NCI-H2107 treated with DMSO at 0.1 percent for 48 hours (cell line): ENCODE measurements at regions not wholly inside any gene's neighbourhood (a gene's known extent, or its start where the extent isn't known, plus 50 kb on each side); places are given as distances from the start of the nearest gene placed in this dataset.

Experiments used
- DNase-seq: peaks from one replicate; lab custom pipeline; 2025; ENCODE audit not compliant: unreplicated experiment; lab: John Stamatoyannopoulos, UW

GRCh38 chr3:28940530-28940929 lies 340.3 kb upstream of the RBMS3 start:
- DNase-seq: no peak

DNA sequence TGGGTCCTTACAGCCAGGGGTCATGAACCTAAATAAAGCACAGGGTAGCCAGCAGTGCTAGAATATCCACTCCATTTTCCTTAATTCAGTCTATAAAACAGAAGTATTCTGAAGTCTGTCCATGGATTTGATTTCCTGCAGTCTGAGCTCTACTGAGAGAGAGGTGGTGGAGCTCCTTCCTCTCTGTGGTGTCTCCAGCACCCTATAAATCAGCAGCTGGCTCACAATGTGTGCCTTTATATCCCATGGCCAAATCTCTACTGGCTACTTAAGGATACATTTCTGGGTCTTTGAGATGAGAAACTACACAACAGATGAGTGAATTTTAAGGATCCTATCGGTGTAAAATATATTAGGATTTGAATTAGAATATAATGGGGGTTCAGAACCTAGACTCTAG lies 339.9 kb upstream of the RBMS3 start:
- DNase-seq: no peak

DNA sequence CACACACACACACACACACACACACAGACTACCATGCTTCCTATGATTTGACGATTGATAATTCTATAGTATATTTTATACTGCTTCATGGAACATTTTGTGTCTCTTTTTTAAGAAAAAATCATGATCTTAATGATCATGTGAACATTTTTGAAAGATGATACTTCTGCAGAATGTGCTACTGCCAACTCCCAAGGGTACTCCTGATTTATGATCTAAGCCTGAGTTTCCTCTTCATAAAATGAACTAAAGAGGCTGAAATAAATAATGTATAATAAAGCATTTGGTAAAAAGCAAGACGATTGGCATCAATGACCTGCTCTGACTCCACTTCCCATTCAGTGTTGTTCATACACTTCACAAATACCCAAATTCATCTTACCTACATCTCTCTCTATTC lies 333.8 kb upstream of the RBMS3 start:
- no peak for DNase-seq

- no peak for DNase-seq
Measured at GRCh38 chr3:28947751-28948150, 333.1 kb upstream of the RBMS3 start.

- DNase-seq: no peak
Measured at GRCh38 chr3:28948685-28949084, 332.2 kb upstream of the RBMS3 start.

DNA sequence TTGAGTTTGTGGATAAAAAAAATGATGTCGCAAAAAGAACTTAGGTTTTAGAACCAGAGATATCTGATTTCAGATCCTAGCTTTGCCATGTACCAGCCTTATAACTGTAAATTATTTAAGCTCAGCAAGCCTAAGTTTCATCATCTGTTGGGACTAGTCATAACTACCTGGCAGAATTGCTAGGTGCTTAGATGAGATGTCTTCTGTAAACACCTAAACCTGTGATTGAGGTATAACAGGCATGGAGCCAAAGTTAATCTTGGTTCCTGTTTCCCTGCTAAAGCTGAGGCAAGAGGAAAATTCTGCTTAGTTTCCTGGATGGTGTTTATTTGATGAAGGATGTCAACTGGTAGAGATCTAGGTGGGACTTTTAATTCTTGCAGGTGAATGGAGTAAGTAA lies 331.3 kb upstream of the RBMS3 start:
- DNase-seq: no peak

DNA sequence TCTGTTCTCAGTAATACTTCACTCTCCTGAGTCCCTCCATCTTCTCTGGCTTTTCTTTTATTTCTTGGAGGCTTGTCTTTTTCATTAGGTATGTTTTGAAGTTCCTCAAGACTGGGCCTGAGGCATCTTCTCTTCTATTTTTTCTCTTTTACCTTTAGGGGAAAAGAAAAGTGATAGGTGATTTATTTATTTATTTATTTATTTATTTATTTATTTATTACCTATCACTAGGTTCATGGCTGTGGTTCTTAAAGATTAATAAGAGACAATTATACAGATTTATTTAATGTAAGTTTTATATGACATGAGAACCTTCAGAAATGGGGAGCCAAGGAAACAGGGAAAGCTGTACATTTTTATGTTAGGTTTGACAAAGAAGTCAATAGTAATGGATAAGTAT lies 330.3 kb upstream of the RBMS3 start:
- DNase-seq: no peak

GRCh38 chr3:28951772-28952556 lies 328.9 kb upstream of the RBMS3 start:
- no peak for DNase-seq

DNA sequence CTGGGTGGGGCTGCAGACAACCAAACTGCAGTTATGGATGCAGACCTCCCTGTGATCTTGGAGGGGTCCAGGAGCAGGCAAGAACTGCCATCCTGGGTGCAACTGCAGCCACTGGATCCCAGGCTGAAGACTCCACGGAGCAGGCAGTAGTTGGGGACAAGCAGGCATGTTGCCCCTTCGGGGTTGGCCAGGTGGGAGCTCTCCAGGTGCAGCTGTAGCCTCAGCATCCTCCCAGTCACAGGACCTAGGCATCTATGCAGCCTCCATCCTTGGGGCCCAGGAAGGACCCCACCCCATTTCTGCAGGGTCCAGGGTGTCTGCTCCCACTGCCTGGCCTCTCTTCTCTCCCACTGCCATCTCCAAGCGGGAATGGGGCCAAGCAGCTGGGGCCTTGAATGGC lies 322.2 kb upstream of the RBMS3 start:
- DNase-seq: no peak

- DNase-seq: no peak
Measured at GRCh38 chr3:28971156-28971555, 309.7 kb upstream of the RBMS3 start.

GRCh38 chr3:28972921-28973320 lies 307.9 kb upstream of the RBMS3 start:
- no peak for DNase-seq

DNA sequence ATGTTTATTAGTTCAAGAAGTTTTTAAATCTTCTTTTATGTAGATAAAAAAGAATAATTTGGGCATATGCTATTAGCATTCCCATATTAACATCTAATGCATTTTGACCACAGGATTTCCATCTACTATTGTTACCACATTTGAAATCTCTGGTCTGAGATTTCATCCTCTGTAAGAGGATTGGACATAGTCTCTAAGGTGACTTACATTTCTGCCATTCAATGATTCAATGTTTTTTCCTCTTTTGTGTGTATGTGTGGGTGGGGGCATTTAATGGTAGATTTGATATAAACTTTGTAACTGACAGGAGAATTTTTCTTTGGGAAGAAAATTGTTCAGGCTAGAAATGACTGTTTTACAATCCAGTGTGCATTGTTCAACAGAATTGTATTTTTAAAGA lies 307.3 kb upstream of the RBMS3 start:
- no peak for DNase-seq

DNA sequence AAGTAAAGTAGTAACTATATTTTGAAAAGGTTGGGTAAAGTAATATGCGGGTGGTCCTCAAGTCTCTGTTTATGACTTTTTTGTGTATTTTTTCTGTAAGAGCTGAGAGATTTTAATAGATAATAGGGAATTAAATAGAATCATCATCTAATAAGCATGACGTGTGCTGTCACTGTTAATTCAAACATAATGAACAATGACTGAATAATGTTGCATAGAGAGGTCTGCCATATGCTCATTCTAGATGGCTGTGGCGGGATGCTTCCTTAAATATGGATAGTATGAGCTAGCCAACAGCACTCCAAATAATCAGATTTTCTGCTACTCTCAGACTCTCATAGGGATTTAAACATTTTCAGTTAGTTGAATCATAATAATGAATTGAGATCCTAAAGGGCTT lies 302.8 kb upstream of the RBMS3 start:
- no peak for DNase-seq

DNA sequence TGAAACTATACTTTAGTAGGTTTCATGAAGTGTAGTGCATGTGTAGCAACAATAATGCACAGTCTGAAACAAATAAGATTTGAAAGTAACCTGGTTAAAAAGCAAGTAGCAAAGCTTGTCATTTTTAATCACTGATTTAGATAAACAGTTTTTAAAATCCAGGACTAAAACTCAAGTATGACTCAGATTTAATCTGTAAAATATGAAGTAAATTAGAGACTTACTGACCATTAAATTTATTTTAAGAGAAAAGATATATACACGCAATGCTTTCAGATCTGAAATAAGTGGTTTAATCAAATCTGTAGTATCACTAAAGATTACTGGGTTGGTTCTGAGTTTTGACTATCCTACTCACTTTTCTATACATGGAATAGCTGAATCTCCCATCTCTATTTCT lies 300.7 kb upstream of the RBMS3 start:
- no peak for DNase-seq

DNA sequence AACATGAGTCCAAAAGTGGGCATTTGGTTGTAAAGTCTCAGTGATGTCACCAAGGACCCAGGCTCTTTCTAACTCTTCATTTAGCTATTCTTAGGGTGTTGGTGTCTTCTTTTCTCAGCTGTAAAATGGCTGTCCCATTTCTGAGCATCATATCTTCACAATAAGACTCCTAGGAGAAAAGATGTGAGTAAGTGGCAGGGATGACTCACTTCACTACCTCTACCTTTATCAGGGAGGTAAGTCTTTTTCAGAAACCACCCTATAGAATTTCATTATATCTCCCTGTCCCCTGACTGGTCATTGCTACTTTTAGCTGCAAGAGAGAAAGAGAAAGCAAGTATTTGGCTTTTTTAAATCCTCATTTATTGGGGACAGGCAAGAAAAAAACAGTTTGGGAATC lies 300.2 kb upstream of the RBMS3 start:
- DNase-seq: no peak

DNA sequence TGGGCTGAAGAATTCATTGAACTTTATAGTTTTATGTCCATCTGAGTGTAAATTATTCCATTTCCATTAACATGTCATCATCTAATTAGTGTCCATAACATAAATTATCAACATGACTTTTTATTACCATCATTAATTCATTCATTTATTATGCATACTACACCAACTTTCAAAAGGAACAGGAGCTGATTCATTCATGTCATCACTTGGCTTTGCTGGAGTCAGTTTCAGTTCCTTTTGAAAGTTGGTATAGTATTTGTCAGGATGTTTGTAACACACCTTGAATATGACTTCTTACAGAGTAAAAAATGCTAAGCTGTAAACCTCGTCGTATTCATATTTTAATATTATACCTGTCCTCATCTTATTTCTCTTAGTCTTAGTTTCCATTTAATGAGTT lies 298.0 kb upstream of the RBMS3 start:
- DNase-seq: no peak

DNA sequence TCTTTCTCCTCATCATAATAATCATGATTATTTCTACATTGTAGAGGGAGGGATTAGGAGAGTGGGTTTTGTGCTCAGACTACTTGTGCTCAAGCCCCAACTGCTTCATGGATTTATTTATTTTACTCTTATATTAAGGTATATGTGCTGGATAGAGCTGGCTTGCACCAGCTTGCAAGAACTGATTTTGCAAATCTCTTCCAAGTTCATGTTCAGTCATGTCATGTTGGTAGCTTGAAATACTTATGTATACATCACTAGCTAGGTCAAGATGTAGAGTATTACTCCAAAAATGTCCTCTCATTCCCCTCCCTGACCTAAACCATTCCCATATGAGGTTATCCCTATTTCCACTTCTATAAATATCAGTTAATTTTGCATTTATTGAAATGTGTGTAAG lies 293.9 kb upstream of the RBMS3 start:
- no peak for DNase-seq

GRCh38 chr3:28989646-28990089 lies 291.2 kb upstream of the RBMS3 start:
- DNase-seq: no peak

DNA sequence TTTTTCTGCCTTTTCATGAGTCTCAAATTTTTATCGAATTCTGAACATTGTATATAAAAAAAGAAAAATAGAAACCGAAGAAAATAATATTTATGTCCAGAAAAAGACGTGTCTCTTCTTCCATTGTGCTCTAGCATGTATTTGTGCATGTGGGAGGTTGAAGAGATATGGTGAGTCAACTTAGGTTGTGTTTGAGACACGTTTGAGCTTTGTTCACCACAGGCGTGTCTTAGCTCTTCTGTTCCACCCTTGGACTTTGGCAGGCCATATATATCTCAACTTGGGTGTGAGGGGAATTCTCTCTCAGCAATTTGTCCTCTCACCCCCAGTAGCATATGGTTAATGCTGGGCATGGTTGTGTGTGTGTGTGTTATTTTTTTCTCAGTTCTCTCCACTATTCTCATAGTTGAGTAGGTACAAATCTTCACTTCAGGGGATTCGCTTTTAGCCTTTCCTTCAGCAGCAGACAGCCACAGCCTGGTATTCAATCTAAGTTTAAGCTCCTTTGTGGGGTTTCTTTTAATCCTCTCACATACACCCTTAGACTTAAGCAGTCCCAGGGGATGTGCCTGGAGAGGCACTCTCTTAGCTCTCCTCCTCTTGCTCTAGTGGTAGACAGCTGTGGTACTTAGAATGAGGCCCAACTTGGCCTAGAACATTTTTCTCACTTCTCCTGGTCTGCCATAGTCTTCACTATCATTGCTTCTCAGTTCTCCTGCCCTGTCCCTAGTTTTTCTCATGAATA lies 286.5 kb upstream of the RBMS3 start:
- no peak for DNase-seq

DNA sequence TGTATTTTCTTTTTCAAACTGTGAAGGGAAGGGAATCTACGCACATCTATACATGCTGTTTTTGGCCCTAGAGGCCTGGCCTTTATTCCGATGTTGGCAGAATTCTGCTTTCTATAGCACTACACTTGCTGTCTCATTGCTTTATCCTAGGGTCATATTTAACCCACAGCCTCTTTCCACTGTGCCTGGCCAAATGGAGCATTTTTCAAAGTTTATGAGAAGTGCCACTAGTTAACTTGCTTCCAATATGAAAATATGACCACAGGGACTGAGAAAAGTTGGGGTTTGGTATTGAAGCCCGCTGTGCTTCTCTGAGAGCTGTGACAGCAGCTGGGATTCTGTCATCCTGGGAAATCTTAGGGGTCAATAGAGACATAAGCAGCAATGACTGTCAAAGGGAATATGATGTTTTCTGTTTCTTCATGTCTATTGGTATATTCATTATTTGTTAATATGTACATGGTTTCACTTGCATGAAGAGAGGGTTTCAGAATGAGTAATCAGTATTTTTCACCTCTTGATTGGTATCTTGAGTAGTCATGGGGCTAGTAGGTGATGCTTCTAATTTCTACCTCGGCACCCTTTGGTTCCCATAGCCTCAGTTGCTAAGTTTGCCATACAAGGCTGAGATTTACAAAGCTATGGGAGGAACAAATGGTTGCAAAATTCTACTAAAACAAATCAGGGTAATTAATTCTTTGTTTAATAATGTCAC lies 275.8 kb upstream of the RBMS3 start:
- no peak for DNase-seq

GRCh38 chr3:29005862-29006261 lies 275.0 kb upstream of the RBMS3 start:
- DNase-seq: no peak

DNA sequence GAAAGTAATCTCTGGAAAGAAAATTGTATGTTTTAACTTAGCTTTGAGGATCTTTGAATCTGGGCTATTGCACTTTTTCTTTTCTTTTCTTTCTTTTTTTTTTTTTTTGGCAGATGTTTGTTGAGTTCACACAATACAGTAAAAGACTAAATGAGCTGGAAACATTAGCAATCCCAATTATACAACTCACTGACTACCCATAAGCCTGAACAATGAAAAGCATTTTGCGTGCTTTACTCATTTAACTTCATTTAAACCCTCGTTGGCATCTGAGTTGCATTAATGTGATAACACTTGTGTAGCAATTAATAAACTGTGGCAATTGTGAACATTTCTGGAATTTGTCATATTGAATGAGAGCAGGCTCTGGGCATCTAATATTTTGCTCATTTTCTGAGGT lies 269.4 kb upstream of the RBMS3 start:
- no peak for DNase-seq
